ENCODE measurements at regions not wholly inside any gene's neighbourhood (a gene's known extent, or its start where the extent isn't known, plus 50 kb on each side); places are given as distances from the start of the nearest gene placed in this dataset.
A peak's percentile ranks its signal among the peaks of the same experiment; 100 is the strongest.
"Not testable (repeated sequence)": the region's sequence is repeated elsewhere in the genome, so short reads cannot be mapped to it uniquely, and the experiment has no call there.

DNA sequence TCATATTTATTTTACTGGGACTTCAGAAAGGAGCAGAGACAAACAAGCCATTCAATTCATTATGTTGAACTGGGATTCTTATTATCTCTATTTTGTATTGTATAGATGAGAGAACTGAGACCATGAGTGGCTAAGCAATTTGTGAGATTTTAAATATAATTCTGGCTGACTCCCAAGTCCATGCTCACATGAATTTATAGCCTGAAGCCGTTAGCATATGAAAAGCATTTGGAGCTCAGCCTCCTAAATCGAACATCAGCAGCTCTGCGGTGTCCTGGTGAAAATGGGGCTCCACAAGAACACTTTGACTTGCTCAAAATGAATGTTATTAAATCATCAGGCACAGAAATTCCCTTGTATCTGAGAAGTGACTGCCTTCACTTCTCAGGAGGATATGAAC is 96.8 kb upstream of the DPT start:
- no peak for DNase-seq (ENCODE audit: low spot score)

DNA sequence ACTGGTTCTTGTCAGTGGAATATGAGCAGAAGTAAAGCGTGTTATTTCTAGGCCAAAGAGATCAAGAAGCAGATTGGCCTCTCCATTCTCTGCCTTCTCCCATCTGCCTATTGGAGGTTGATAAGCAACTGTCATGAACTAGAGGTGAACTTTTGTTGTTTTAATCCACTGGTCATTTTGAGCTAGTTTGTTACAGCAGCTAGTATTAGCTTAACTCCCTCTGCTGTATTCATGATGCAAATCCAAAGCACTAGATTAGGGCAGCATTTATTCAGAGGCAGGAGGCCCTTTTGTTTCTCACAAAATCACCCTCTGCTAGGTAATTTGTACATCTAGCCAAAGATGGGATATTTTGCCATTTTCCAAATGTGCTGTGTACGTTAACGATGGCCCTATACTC is 97.3 kb upstream of the DPT start:
- peak; percentile 26 for DNase-seq (ENCODE audit: low spot score)

DNA sequence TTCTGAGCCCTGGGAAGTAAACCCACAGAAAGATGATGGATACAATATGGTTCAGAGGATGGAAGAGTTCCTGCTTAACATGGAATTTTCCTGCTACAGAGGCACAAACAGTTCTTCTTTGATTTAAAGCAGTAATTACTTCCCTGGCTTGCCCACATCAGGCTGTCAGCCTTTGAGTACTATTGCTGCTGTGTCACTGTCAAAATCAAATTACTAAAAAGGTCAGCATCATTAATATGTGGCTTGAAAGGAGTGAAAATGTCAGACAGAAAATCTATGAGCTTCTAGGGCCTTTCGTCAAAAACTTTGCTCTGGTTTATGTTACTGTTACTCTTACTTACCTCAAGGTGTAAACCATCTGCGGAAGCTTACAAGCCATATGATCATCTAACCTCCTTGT is 98.6 kb upstream of the DPT start:
- no peak for DNase-seq (ENCODE audit: low spot score)

DNA sequence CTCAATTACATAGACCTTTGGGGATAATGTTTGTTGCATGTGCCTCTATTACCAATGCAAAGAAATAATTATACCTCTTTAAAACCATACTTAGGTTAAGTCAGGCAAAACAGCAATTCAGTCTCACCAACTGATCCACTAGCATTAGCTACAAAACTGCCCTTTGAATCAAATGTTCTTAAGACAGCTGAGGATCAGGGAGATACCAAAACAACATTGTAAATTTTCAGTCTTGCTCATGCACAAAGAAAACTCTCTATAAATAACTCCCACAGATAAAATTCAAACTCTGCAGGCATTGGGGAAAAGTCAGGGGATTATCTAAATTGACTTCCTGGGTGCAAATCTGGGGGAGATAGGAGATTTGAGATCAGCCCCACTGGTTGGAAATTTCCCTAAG is 100.9 kb upstream of the DPT start:
- DNase-seq (ENCODE audit: low spot score), result no peak

DNA sequence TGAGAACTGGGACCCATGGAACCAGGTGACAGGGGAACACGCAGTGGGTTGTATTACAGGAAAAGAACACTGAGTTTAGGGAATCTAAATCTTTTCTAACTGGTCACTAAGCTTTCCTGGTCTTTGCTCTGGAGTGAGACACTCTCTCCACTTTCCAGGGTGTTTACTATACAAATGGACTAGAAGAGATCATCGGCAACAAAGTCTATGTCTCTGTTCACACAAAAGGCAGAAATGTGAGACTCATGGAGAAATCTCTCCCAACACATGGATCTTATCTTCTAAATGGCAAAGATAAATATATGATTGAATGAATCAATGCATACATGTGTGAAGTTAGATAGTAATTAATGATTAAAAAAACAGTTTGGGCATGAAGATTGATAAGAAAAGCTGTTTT is 101.6 kb upstream of the DPT start:
- DNase-seq (ENCODE audit: low spot score), result no peak

DNA sequence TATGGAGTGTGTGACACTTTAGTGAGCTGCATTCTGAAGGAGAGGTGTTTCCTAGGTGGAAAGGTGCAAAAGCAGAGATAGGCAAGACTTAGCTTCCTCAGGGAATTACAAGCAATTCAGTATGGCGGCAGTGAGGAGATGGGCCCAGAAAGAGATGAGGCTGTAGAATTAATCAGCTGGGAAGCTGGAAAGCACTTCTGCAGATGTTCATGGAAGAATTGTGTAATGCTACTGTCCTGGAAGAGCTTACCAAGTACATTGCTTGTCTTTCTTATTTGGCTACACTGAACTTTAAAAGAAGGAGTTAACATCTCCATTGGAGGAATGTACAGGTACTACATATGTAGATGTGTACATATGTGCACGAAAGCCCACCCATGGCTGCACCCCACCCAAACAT is 103.7 kb upstream of the DPT start:
- DNase-seq (ENCODE audit: low spot score), result no peak

DNA sequence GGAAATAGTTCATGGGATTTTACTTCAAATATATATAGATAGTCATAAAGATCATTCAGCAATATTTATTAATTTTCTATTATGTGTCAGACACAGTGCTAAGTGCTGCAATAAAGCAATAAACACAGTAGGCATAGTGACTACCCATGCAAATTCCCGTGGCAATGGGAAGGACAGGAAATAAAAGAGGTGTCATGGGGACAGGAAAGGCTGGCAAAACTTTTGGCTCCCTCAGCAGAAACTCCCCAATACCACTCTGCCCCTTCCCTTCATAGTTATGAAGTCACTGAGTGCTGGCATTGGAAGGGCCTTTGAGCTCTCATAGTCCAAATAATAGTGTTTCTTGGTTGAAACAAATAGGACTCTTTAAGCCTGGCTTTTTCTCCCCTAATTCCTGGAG is 104.4 kb upstream of the DPT start:
- no peak for DNase-seq (ENCODE audit: low spot score)

DNA sequence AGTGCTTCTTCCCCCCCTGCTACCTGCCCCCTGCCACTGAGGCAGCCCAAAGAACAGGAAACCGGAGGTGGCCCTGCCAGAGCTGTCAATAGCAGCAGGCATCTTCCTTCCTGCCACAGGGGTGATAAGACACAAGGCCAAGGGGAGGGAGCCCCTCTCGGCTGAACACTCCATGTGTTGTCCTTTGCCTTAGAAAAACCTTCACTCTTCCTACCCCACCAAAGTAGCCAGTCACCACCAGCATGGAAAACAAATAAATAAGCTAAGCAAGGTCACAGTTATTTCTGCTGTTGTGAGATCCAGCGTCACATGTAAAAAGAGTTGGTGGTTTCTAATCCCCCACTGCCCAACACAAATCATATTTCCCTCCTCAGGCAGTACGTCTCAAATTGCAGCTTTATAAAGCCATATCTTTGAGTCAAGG is 104.8 kb upstream of the DPT start:
- DNase-seq (ENCODE audit: low spot score), result no peak

DNA sequence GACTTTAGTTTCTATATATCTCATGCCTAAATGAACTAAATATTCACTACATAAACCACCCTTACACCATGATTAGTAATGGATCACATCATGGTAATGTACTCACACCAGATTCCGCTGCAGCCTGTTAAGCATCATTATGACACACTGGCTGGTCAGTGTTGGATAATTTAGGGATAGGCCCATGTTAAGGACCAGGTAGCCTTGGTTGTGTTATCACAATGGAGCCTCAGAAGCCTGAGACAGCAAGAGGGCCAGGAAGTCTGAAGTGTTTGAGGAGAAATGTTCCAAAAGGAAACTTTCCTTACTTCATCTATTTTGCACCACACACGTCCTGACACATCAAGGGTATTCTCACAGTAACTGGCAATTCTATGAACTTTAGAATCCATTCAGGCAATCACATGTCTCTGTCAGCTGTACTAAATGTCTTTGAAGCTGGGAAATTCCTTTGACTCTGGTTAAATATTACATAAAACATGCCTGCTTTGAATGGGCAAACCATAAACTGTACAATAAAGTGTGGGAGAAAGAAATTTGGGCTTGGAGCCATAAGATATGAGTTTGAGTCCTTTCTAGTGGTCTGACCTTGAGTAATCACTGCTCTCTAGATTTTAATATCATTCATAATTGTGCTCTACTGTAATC is 105.3 kb upstream of the DPT start:
- no peak for DNase-seq (ENCODE audit: low spot score)

DNA sequence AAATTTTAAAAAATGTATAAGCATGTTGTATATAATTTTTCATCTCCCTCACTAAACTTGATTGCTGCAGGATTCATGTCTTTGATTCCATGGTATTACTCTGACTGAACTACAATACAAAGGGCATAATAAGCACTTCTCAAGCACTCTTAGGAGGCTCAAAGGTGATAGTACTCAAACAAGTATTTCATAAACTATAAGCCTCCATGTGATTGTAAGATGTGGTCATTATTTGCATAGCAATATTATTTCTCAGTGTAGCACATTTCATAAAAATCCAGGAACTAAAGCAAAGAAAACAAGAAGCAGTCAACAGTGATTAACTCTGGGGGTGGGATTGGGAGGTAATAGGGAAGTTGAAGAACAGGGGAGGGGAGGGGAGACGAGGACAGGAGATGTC is 106.2 kb upstream of the DPT start:
- DNase-seq (ENCODE audit: low spot score), result no peak

DNA sequence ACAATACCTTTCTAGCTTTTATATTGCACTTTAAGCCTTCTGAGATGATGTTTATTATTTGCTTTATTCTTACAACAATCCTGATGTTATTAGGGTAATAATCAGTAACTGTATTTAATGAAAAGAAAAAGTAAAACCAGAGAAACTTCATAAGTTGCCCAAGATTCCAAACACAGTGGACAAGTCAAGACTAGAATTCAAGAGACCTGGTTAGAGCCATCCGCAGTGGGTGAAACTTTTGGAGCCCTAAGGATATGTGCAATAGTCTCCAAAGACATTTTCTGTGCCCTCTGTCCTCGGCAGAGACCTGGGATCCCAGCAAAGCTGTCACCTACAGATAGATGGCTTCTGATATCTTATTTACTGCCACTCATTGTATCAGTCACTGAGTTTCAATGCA is 106.8 kb upstream of the DPT start:
- no peak for DNase-seq (ENCODE audit: low spot score)

DNA sequence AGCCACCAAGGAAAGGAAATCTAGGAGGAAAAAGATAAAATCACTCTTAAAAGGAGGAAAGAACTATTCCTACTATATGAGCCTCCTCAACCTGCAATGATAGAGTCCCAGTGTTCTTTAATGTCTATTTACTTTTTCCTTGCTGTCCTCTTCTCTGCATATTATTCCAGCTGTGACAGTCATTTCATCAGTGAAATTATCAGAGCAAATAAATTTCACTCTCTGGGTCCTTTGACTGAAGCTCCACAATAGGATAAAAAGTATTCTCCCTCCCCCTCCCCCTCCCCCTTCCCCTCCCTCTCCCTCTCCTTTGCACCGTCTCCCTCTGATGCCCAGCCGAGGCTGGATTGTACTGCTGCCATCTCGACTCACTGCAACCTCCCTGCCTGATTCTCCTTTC is 107.5 kb upstream of the DPT start:
- DNase-seq (ENCODE audit: low spot score), result no peak

DNA sequence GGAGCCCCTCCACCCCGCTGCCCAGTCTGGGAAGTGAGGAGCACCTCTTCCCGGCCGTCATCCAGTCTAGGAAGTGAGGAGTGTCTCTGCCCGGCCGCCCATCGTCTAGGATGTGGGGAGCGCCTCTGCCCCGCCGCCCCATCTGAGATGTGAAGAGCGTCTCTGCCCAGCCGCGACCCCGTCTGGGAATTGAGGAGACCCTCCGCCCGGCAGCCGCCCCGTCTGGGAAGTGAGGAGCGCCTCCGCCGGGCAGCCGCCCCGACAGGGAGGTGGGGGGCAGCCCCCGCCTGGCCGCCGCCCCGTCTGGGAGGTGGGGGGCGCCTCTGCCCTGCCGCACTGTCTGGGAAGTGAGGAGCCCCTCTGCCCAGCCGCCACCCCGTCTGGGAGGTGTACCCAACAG is 108.2 kb upstream of the DPT start:
- DNase-seq (ENCODE audit: low spot score), result not testable (repeated sequence)

DNA sequence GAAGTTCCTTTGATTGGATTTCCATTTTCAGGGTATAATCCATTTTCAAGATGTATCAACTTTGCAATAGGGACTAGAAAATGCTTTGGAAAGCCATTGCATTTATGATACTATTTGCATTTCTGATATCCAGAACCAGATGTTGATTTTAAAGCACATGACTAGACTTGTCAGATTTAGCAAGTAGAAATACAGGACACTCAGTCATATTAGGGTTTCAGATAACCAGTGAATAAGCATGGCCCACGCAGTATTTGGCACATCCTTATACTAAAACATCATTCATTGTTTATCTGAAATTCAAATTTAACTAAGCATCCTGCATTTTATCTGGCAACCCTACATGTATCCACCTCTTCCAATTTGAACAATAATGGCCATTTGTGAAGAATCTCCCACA is 113.3 kb upstream of the DPT start:
- no peak for DNase-seq (ENCODE audit: low spot score)

DNA sequence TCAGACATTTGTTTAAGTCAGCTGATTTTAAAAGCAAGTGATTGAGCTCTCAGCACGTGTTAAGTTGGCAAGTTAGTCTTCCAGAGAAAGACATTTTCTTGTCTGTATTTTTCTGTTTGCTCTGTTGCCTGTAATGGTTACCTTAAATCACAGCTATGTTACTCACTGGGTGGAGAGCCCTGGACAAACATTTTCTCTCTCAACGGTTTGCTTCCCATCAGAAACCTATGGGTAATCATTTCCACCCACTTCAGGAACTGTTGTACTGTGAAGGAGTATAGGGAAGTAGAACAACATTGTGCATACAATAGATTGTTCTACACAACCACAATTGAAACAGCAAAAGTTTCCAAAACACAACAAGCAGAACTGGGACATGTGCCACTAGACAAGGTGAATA is 113.9 kb upstream of the DPT start:
- no peak for DNase-seq (ENCODE audit: low spot score)

DNA sequence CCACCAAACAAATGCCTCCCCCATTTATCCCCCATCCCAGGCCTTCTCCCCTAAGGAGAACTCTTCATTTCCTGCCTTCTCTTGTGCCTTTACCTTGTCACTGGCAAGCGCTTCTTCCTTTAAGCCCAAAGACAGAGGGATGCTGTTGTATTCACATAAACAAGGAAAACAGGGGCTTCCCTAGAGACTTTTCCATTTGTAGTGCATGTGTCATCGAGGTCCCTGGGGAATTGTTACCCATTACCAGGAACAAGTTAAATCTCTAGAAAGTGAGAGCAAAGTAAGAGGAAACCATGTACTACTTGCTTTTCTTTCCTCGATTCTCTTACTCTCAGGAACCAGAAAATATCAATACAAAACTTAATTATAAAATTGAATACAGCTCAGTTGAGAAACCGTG is 114.4 kb upstream of the DPT start:
- DNase-seq (ENCODE audit: low spot score), result no peak

DNA sequence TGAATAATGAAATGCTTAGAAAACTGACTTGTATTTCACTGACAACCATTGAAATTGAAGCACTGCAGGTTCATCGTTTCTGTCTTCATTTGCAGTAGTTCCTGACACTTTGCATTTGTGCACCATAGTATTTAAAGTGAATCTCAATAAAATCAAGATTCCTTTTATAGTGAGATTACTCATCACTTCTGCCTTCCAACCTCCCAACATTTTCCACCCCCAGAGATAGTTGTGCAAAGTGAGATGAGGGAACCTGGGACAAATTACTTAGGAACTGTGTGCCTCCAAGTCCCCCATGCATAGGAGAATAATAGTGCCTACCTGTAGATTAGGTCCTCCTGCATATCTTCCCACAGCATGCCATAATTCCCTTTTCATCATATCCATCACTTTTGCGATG is 114.9 kb upstream of the DPT start:
- DNase-seq (ENCODE audit: low spot score), result no peak

DNA sequence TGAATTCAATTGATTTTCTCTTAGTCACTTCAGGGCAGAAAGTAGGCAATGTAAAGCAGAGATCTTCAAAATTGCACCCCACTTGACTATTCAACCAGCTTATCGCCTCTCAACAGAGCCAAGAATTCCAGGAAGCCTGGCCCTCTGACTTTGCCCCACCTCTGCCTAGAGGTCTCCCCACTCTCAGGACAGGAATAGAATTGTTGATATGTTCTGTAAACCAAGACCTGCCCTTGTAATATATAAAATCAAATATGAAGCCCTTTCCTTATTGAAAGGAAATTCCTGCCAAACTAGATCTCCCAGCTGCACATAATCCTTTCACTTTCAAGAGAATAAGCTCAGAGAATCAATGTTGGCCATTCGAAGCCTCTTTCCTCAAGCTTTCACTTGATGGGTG is 116.1 kb upstream of the DPT start:
- DNase-seq (ENCODE audit: low spot score), result no peak

DNA sequence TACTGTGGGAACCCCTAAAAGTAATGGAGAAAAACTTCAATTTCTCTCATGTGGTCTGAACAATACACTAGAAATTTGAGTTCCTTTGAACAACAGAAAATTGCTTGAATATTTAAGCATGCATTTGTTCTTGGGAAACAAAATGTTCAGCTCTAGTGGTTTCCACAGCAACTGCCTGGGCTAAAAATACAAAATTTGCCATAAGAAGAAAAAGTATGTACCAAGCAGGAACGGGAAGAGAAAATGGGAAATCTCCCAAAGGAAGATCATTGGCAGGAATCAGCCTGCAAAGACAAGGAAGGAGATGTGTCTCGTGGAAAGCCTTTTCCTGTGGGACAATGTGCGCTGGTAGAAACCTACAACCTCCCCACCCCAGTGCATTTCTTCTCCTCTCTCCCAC is 119.0 kb upstream of the DPT start:
- no peak for DNase-seq (ENCODE audit: low spot score)

DNA sequence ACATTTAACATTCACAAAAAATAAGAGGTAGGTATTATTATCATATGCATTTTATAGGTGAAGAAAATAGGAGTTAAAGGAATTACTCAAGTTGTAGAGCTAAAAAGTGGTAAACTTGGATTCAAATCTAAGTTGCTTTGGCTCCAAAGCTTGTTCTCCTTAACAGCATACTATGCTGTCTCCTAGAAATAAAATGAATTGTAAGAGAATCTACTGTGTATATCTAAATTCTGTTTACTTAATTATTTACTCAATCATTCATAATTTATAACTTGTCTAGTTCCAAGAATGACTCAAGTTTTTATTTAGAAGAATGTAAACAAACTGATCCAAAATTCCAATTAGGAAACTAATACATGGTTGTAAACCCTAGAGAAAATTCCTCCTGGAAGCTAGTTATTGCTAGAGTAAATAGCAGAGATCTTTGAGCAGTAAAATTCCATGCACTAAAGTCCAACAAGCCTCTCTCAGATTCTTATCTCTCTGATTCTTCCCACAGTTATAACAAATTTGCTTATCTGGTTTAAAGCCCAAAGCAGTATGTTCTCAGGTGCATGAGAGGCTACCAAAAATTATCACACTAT is 132.5 kb upstream of the DPT start:
- DNase-seq (ENCODE audit: low spot score), result no peak

DNA sequence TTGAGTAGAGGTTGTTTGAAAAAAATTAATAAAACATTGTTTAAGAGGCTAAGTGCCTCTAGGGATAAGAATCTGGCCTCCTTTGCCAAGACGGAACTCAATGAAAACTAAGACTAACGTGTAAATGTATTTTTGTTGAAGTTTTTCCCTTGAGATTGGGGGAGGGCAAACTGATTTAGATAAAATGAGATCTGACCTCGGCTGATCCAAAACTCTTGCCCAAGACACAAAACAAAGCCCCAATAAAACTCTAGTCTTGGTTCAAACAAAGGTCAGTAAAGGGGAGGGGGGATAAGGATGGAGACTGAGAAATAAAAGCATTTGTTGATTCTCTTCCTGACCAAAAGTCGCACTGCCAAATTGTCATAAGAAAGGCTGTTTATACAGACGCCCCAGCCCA is 134.8 kb upstream of the DPT start:
- peak; percentile 7 for DNase-seq (ENCODE audit: low spot score)

DNA sequence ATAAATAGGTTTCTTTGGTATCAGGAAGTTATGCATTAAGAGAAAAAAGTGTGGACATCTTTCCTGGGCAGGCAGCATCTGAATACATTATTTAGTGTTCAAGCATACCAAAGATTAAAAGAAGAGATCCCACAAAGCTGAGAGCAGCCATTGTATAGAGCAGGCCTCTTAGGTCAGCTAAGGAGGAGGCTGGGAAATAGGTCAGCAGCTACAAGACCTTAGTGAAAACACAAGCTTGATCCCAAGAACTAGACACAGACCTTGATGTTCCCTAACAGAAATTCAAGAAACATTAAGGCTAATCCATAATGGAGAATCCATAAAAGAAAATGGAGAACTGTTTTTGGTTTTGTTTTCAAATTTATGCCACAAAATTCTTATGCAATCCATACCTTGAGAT is 135.3 kb upstream of the DPT start:
- peak; percentile 38 for DNase-seq (ENCODE audit: low spot score)

DNA sequence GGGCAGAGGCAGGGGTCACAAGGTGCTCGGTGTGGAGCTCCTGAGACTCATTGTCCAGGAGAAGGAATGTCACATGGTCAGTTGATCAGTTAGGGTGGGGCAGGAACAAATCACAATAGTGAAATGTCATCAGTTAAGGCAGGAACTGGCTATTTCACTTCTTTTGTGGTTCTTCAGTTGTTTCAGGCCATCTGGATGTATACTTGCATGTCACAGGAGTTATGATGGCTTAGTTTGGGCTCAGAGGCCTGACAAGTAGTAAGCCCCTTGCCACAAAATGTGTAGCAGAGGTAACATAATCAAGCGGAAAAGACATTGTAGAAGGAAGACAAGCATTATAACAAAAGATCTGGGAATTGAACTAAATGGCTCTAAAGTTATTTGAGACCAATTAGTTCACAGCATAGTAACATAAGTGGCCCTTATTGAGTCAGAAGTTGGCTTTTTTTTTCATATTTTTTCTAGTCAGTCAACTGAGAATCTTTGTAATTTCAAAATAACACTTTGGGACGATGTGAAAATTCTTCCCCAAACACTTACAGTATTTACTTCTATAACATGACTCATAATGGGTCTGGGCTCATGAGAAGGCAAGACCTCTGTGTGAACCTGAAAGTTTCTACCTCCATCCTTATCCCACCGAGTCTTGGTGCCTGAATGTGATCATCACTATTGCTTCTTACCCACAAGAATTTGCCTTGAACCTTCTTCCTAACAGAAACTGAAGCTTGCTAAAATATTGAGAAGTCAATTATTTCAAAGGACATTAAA is 137.0 kb upstream of the DPT start:
- no peak for DNase-seq (ENCODE audit: low spot score)

All from SK-N-DZ (cell line).